ENCODE measurements at regions not wholly inside any gene's neighbourhood (a gene's known extent, or its start where the extent isn't known, plus 50 kb on each side); places are given as distances from the start of the nearest gene placed in this dataset.

DNA sequence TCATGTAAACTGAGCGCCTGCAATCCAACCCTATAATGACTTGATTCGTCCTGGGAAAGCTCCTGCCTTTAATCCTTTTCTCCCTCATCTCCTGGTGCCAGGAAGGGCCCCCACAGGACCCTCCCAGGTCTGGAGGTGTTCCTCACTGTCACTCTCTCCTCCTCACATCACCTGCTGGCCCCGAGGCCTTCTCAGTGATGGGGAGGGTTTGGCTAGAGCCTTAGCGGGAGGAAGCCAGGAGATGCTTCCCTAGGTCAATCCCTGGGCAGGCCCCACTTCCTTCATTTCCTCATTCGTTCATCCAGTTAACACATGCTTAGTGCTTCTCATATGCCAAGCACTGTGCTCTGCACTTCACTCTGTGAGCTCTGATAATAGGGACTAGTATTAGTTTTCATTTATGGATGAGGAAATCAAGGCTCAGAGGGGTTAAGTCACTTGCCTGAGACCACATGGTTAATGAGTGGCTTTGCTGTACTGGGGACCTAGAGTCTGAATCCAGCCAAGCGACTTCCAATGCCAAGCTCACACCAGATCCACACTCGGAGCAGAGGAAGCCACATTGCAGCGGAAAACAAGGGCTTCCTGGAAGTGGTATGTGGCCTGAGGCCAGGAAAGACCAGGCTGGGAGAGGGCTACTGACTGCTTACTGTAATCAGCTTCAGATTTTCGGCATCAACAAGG is 50.3 kb upstream of the CHRNB4 start:
- Histone ChIP-seq H2AFZ (ENCODE audit: control insufficient read depth, low read length) (no peak overlapping the region), H3K27ac (ENCODE audit: control insufficient read depth, insufficient read depth, low read length) (no peak overlapping the region), H3K79me2 (ENCODE audit: control insufficient read depth, insufficient read depth, low read length) (no peaks in the 10 kb centered on the region), H3K36me3 (ENCODE audit: control insufficient read depth in 2 of 2, extremely low read depth in 1 of 2, insufficient read depth in 2 of 2, low read length in 2 of 2) (no peaks in the 10 kb centered on the region), H3K4me1 (ENCODE audit: control insufficient read depth, extremely low read depth, insufficient read depth, low read length) (peaks cover 4% of the 10 kb centered on the region), H3K4me2 (ENCODE audit: control insufficient read depth, extremely low read depth, insufficient read depth, low read depth, low read length) (no peak overlapping the region), H3K27me3 (ENCODE audit: control insufficient read depth, extremely low read depth, insufficient read depth, low read length) (no peaks in the 10 kb centered on the region), H3K9me1 (ENCODE audit: control insufficient read depth, extremely low read depth, insufficient read depth, low read length) (no peaks in the 10 kb centered on the region), H3K9me3 (ENCODE audit: control insufficient read depth, low read depth, low read length) (no peaks in the 10 kb centered on the region), H3K9ac (ENCODE audit: control insufficient read depth, extremely low read depth, insufficient read depth, low read length) (no peak overlapping the region), H4K20me1 (ENCODE audit: control insufficient read depth, extremely low read depth, insufficient read depth, low read length) (no peaks in the 10 kb centered on the region), H3K4me3 (ENCODE audit: control insufficient read depth in 2 of 3, extremely low read depth in 1 of 3, insufficient read depth in 2 of 3, low read depth in 1 of 3, low read length in 3 of 3) (no peak overlapping the region)
- dilution Hi-C loops (cut with MboI; ENCODE audit: extremely low pct_ligation_motif_present, low sequenced_read_pairs) = no loop called here
- no peak for FAIRE-seq
- TF ChIP-seq, protein P1, sequence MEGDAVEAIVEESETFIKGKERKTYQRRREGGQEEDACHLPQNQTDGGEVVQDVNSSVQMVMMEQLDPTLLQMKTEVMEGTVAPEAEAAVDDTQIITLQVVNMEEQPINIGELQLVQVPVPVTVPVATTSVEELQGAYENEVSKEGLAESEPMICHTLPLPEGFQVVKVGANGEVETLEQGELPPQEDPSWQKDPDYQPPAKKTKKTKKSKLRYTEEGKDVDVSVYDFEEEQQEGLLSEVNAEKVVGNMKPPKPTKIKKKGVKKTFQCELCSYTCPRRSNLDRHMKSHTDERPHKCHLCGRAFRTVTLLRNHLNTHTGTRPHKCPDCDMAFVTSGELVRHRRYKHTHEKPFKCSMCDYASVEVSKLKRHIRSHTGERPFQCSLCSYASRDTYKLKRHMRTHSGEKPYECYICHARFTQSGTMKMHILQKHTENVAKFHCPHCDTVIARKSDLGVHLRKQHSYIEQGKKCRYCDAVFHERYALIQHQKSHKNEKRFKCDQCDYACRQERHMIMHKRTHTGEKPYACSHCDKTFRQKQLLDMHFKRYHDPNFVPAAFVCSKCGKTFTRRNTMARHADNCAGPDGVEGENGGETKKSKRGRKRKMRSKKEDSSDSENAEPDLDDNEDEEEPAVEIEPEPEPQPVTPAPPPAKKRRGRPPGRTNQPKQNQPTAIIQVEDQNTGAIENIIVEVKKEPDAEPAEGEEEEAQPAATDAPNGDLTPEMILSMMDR (optimal IDR thresholded peaks at IDR 0.05 in 1 of 3, IDR thresholded peaks at IDR 0.05 in 1 of 3, conservative IDR thresholded peaks at IDR 0.05 in 1 of 3; ENCODE audit: extremely low read depth in 1 of 3, insufficient read depth in 2 of 3, low read length in 3 of 3) = no peak
- TF ChIP-seq EZH2 (IDR thresholded peaks at IDR 0.05; ENCODE audit: low read length) = no peak
- no peak for DNase-seq (ENCODE audit: low read depth, low spot score)
